GM19025 (cell line): ENCODE measurements at regions not wholly inside any gene's neighbourhood (a gene's known extent, or its start where the extent isn't known, plus 50 kb on each side); places are given as distances from the start of the nearest gene placed in this dataset.
A peak's percentile ranks its signal among the peaks of the same experiment; 100 is the strongest.

Experiments
- ATAC-seq: cut with Tn5 transposase; IDR thresholded peaks from one replicate; pipeline ENCODE4 v1.9.1; 2021; ENCODE audit warnings: mild to moderate bottlenecking, low read depth, moderate library complexity; ENCODE audit not compliant: unreplicated experiment

GRCh38 chr10:64265961-64266360, 744.8 kb downstream of the REEP3 start:
- no peak for ATAC-seq

DNA sequence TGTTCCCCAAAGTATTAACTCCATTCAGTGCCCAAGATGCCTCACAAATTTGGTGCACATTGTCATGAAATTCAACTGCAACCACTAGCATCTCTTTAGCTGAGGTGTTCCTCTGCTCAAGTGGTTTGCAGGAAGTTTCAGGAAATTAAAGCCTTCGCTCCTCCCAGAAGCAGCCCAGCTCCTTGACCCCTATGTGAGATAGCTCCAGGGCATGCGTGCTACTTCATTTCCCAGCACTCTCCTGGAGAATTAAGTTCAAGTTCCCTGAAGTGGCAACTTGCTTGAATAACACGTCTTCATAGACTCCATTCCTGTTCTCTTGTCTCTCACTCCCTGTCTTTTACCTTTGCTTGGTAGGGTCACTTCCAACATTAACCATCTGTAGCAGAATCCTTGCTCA, 750.3 kb downstream of the REEP3 start:
- ATAC-seq = no peak

DNA sequence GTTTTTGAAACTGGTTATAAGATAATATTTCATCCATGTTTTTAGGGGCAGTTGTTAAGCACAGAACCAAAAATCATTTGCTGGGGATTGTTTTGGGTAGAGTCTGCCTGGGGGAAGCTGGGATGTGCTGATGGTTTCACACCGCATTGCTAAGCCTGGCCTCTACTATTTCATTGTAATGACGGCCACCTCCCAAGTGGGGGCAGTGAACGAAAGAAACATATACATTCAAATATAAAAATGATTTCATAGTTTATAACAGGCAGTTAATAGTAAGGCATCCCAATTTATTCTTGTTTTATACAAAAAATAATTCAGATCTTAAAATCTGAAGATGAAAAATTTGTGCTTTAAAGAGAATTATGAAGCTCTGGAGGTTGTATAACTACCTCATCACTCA, 750.8 kb downstream of the REEP3 start:
- no peak for ATAC-seq

DNA sequence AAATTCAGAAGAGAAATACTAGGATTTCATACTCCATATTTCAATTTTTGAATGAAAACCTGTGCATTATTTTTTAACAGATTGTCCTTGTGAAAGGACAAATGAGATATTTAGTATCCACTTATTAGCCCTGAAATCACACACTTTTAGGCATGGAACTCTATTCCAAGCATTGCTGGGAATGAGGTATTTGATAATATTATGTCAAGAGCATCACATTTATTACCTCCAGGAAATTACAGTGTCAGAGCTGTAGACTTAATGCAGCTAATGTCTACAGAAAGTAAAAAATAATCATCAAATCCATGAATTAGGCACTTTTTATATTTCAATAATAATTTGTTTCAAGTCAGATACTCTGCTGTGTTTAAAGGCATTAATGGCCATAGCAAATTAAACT, 753.8 kb downstream of the REEP3 start:
- ATAC-seq = no peak

DNA sequence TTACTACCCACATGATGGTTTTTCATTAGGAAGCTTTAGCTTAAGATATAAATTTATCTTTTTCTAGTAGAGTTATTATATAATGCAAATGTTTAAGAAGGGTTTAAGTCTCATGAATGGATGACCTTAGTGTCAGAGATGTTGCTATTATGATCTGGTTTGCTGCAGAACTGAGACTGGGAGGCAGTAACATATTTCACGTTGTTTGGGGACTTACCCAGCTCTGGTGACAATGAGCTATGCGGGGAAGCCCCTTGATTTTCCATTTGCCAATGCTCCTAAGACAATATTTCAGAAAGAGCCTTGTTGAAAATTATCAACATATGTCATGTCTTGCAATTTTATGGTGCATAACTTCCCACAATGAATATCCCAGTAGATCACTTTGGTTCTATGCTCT, 754.6 kb downstream of the REEP3 start:
- ATAC-seq = peak; percentile 66

DNA sequence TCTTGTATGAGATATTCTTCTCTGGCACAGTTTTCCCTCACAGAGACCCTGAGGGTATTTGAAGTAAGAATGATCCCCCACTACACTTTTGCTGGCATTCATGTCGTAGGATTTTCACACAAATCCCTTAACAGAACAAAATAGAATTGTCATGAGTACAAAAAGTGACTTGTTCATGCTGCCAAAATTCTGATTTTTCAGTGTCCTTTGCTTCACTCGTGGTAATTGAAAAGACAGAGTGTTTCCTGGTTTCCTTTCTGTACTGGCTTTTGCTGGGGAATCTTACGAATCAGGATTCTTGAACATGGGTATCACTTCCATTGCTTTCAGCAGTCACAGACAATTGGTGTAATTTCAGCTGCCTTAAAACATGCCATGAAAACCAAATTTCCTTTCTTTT, 756.3 kb downstream of the REEP3 start:
- ATAC-seq = no peak

DNA sequence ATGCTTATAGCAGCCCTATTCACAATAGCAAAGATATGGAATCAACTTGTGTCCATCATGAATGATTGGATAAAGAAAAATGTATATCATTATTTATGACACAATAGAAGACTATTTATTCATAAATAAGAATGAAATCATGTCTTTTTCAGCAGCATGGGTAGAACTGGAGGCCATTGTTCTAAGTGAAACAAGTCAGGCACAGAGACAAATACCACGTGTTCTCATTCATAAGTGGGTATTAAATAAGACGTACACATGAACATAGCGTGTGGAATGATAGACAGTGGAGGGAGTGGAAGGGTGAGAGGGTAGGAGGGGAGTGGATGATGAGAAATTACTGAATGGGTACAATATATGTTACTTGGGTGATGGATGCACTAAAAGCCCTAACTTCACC, 762.4 kb downstream of the REEP3 start:
- no peak for ATAC-seq

GRCh38 chr10:64286533-64286932, 765.3 kb downstream of the REEP3 start:
- no peak for ATAC-seq

DNA sequence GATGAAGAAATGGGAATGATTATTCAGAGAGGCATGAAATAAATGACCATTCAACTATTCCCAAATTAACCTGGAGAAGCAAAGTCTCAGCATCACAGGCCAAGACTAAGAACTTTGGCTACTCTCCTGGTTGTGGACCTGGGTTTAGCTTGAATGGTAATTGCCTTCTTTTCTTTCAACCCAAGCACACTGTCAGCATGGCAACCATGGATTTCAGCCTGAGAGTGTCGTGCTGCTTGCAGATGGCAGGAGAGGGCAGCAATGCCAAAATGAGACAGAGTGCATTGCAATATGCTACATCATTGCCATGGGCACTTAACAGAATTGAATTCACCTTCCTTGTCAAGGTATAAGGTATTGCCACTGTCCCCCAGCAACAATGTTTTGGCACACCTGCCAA, 767.2 kb downstream of the REEP3 start:
- ATAC-seq = no peak

GRCh38 chr10:64303566-64303965, 782.4 kb downstream of the REEP3 start:
- ATAC-seq = no peak

DNA sequence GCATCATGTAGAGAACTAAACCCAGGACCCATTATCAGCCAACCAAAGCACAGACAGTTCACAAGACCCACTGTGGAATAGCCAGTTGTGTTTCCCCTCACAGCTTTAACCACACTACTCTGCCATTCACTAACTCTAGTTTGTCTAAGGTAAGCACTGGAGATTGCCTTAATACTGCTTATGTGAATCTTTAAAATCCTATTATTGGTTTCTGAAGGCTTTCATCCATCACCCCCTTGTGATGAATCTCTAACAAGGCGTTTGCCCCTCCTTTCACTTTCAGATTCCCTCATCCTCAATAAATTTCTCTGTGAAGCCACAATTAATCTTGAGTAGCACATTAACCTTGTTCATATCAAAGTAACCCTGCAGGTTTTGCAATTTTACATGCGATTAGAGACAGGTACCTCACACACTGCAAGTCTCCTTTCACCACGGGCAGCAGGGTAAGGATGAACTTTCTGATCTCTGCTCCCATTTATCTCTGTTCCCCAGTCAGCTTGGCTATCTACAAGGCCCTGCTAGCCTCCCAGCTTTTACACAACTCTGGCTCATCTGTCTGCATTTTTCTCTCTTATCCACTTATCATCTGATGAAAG, 785.6 kb downstream of the REEP3 start:
- ATAC-seq = no peak

- no peak for ATAC-seq
Measured at GRCh38 chr10:64312876-64313275, 791.7 kb downstream of the REEP3 start.

DNA sequence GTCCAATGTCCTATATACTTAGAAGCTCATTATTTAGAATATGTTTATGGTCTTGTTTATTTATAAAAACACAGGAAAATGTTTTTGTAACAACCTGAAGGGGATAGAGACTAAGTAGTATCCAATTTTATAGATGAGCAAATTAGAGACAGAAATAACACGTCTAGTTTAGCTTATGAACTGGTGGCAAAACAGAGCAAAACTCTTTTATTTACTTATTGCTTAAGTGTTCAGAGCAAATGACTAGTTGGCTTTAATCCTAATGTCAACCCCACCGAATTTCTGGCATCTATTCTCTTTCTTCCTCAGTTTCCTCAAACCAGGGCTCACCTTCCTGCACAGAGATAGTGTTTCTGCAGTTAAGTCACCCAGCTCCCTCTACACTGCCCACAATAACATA, 792.8 kb downstream of the REEP3 start:
- no peak for ATAC-seq

DNA sequence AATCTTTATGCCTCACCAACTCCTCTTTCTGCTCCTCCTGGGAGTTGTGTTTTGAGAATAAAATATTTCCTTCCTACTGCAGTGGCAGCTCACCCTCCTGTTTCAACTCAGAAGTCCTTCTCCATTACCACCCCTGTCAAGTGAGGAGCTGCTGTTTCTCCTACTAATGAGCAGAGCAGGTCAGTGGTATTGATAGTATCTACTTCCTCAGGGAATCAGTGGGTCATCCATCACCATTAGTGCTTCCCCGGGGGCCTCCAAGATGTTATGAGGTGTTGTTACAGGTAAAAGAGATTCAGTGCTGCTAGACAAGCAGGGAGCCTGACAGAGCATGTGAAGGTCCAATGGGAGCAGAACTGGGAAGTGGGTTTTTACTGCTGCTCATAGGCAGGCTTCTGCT, 795.2 kb downstream of the REEP3 start:
- ATAC-seq = no peak

DNA sequence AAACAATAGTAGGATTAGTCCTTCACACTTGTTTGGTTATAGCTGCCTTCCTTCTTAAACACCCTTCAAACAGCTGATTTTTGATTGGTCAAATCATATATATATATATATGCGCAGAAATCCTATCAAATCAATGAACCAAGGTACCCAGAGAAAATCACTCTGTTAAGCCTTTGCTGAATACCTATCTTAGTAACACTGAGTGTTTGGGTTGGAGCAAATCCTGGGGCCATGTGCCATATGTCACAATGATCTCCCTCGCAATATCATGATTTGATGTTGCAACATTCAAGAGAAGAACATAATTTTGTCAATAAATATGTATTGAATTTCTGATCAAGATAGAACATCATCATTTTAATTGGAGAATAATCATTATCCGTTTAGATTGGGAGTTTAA, 795.6 kb downstream of the REEP3 start:
- no peak for ATAC-seq

- no peak for ATAC-seq
Measured at GRCh38 chr10:64320448-64320847, 799.2 kb downstream of the REEP3 start.

GRCh38 chr10:64329510-64329909, 808.3 kb downstream of the REEP3 start:
- ATAC-seq = no peak

GRCh38 chr10:64332551-64332950, 811.4 kb downstream of the REEP3 start:
- ATAC-seq = no peak

DNA sequence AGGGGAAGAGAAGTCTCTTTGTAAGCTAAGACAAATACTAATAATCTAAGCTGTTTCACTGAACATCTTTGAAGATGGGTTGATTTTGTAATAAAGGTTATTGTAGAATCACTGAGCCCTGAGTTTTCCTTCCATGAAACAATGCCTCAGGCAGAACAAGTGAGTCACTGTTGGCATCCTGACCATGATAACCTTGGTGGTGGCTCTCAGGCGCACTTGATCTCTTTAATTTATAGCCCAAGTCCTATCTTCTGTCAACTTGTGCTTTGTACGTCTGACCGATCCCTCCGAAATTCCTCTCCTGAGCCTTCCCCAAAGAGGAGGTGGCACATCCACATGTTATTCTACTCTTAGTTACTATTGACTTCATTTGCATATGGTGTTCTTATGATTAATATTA, 812.9 kb downstream of the REEP3 start:
- ATAC-seq = no peak

DNA sequence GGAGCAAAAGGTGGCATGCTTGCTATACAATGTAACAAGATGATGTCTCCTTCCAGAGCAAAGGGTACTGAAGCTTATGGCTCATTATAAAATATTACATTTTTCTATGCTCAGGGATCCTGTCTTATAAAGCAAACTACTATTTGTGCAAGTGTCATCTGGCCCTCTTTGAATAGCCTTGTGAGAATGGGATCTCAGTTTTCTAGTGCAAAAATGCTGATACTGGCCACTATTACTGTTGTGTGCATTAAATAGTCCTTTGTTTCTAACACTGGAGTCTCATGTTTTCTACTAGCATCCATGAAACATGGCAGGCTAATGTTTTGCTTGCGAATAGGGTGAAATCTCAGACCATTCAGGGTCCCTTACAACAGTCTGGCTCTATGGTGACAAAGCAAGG, 823.0 kb downstream of the REEP3 start:
- ATAC-seq = no peak

- no peak for ATAC-seq
Measured at GRCh38 chr10:64345856-64346255, 824.7 kb downstream of the REEP3 start.

DNA sequence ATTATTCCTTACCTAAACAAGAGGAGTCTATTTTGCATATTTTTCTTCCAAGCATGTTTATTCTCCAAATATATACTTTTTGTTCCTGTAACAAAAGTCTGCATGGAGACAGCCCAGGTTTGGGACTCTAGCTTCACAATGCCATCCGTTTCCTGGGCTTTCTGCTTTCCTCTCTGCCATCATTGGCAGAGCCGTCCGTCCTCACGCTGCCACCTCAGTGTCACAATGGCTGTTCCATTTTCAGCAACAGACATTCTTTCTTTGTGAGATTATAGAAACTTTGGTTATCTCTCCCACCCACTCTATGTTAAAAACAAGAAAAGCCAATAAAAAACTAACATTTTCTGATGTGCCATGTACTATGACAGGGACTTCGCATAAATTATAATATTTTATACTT, 825.2 kb downstream of the REEP3 start:
- ATAC-seq = no peak

DNA sequence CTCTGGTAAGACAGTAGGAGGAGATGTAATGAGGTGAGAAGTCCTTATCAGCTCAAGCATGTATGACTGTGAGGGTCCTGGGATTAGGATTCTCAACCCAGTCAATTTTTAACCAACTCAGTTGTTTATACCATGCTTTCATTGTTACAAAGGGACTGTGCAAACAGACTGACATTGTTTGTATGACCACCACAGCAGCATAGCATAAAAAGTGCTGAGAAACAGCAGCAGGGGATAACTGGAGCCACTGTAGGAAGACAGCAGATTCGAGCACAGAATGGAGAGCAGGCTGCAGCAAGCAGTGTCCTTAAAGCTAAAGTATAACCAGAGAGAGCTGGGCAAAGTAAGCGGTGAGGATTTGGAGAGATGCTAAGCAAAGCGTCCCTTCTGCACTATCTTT, 829.5 kb downstream of the REEP3 start:
- ATAC-seq = no peak
